ENCODE measurements at regions not wholly inside any gene's neighbourhood (a gene's known extent, or its start where the extent isn't known, plus 50 kb on each side); places are given as distances from the start of the nearest gene placed in this dataset.
A peak's percentile ranks its signal among the peaks of the same experiment; 100 is the strongest.

DNA sequence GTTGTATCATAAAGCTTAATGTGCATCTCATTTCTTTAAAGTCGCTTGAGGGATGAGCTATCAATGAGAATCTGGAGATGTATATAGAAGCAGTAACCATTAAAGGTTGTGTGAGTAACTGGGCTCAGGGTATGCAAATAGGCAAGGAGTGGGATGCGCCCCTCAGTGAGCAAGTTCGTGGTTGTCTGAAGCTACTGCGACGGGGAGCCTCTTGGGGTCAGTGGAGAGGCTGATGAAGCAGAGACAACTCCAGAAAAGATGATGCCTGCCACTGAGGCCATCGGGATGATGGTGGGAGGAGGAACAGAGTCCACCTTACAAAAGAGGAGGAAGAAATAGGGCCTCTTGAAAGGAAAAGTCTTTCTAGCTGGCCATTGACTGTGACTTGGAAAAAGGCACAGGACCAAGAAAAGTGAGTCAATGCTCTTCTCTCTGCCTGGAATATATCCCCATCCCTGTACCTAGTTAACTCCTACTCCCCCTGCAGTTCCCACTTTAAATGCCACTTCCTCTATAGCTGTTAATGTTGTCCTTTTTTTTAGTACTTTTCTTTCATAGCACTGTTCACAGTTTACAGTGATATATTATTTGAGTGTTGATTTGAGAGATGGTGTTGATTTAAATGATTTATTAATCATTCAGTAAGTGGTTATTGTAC lies 51.4 kb upstream of the LSM6 start:
- peak; percentile 41 for DNase-seq (ENCODE audit: low spot score)
- TF ChIP-seq, protein P1, sequence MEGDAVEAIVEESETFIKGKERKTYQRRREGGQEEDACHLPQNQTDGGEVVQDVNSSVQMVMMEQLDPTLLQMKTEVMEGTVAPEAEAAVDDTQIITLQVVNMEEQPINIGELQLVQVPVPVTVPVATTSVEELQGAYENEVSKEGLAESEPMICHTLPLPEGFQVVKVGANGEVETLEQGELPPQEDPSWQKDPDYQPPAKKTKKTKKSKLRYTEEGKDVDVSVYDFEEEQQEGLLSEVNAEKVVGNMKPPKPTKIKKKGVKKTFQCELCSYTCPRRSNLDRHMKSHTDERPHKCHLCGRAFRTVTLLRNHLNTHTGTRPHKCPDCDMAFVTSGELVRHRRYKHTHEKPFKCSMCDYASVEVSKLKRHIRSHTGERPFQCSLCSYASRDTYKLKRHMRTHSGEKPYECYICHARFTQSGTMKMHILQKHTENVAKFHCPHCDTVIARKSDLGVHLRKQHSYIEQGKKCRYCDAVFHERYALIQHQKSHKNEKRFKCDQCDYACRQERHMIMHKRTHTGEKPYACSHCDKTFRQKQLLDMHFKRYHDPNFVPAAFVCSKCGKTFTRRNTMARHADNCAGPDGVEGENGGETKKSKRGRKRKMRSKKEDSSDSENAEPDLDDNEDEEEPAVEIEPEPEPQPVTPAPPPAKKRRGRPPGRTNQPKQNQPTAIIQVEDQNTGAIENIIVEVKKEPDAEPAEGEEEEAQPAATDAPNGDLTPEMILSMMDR (IDR thresholded peaks at IDR 0.05; ENCODE audit: extremely low read depth, missing control alignments): peak; percentile 23

DNA sequence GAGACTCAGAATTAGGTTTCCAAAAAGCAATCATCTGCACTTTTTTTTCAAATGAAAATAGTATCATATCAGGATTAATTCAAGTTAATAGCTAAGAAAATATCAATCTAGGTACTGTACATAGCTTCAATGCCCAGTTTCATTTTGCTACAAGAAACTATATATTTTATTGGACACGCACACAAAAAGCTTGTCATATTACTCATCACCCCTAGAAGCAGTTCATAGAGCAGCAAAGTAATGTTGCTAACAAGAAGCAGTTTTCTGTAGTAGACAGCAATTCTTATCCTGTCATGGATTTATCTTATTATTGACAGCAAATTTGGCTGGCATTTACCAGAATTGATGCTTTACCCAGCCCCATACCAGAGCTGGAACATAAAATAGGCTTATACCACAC lies 52.3 kb upstream of the LSM6 start:
- TF ChIP-seq, protein P1 (IDR thresholded peaks at IDR 0.05; ENCODE audit: extremely low read depth, missing control alignments): no peak
- DNase-seq (ENCODE audit: low spot score): no peak

DNA sequence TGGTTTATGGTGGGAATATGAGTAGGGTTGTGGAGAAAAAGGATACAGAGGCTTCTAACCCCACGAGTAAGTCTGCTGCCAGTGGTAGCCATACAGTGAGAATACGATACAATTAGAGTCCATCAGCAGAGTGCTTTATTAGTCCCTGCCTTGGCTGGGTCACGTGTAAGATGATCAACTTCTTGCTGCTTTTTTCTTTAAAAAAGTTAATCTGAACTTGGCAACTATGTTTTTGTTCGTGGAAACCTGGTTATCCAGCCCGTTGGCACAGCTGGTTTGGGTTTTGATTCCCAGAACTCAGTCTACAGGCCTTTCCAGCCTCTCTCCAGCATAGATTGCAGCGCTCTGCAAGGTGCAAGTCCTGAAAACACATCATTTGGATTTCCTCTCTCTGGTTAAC lies 53.1 kb upstream of the LSM6 start:
- DNase-seq (ENCODE audit: low spot score): no peak
- TF ChIP-seq, protein P1 (IDR thresholded peaks at IDR 0.05; ENCODE audit: extremely low read depth, missing control alignments): no peak

DNA sequence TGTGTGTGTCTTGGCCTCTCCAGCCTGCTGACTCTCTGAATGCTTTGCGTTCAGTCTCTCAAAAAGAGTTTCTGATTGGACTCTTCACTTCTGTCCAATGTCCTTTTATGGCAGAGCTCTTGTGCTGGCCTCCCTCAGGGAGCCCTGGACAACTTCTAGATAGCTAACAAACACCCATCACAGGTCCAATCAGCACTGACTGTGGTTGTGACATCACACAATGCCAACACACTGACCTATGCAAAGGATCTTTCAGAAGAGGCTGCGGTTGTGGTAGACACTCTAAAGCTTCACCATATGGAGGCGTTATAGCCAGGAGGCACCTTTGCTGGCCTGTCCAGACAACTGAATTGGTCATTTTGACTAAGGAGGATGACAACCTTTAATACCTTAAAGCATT lies 53.8 kb upstream of the LSM6 start:
- TF ChIP-seq, protein P1 (IDR thresholded peaks at IDR 0.05; ENCODE audit: extremely low read depth, missing control alignments): no peak

DNA sequence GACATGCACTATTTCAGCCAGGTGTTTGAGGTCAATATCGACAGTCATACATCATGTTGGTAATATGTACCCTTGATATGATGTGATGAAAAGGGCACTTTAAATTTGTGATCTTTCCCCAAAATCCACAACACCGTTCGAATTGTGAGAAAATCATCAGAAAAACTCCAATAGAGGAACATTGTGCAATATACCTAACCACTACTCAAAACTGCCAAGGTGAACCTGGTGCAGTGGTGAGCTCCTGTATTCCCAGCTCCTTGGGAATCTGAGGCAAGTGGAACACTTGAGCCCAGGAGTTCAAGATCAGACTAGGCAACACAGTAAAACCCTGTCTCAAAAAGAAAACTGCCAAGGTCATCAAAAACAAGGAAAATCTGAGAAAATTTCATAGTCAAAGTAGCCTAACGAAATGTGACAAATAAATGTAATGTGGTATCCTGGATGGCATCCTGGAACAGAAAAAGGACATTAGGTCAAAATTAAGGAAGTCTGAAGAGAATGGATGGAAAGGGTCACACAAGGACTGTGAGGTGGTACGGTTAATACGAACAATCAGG lies 55.6 kb upstream of the LSM6 start:
- TF ChIP-seq, protein P1 (IDR thresholded peaks at IDR 0.05; ENCODE audit: extremely low read depth, missing control alignments): no peak
- DNase-seq (ENCODE audit: low spot score): no peak

More for the DNA sequence above, 53.8 kb upstream of the LSM6 start:
- DNase-seq (ENCODE audit: low spot score): no peak

DNA sequence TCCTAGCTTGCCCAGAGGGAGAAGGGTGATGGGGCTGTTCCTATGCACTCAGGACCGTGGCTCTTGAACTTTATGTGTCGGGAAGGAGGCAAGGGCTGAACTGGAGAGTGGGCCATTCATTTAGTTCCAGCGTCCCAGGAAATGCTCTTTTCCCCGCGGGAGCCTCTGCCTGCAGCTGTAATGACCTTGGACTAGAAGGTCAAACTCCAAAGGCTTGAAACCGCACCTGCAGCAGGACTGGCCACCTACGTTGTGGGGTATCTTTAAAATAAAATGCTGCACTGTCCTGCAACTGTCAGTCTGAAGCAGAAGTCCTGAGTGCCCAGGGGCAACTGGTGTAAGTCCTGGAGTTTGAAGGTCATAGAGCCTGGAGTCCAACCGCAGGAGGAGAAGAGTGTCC lies 61.5 kb upstream of the LSM6 start:
- no peak for DNase-seq (ENCODE audit: low spot score)
- TF ChIP-seq, protein P1 (IDR thresholded peaks at IDR 0.05; ENCODE audit: extremely low read depth, missing control alignments): no peak

DNA sequence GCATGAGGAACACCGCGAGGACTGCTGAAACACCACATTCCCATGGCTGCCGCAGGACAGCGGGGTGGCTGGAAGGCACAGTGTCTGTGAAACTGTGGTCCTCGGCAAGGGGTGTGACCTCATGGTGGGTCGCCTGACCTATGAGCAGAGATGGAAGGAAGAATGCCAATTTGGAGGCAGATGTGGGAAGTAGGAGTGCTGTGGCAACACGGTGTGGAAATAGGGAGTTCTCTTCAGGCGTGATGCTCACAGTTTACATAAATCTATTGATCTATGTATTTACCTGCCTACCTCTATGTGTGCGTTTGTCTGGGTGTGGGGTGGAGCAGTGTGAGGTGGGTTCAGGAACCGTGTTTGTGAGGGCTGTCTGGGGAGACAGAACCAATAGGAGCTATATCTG lies 62.3 kb upstream of the LSM6 start:
- TF ChIP-seq, protein P1 (IDR thresholded peaks at IDR 0.05; ENCODE audit: extremely low read depth, missing control alignments): no peak
- no peak for DNase-seq (ENCODE audit: low spot score)

Data from GM20000 (cell line).